H1 (cell line): ENCODE measurements at regions not wholly inside any gene's neighbourhood (a gene's known extent, or its start where the extent isn't known, plus 50 kb on each side); places are given as distances from the start of the nearest gene placed in this dataset.

ENCODE experiments used
- CTCF ChIA-PET: fragments of 300-600 bp; sonication (Branson Sonifier 250); formaldehyde crosslinking; loops from one replicate; lab custom pipeline; 2021; ENCODE audit not compliant: partially characterized antibody; lab: Charles Lee
- POLR2A ChIA-PET: fragments of 300-600 bp; sonication (Branson Sonifier 250); formaldehyde crosslinking; loops from one replicate; lab custom pipeline; 2021; ENCODE audit warnings: inconsistent platforms; ENCODE audit not compliant: partially characterized antibody; lab: Charles Lee
- DNase-seq, 2 experiments: peaks; one replicate each; pipeline versions ENCODE4 v3.0.0 to v3.0.0-alpha.2; 2010 to 2022; ENCODE audit warnings: low spot score in 2 of 2, low read depth in 1 of 2, mixed read lengths in 1 of 2
- FAIRE-seq: peaks from 2 replicates; lab custom pipeline; 2011; peaks lifted over from hg19 to GRCh38; lab: Jason Lieb, UNC
- H2AFZ ChIP-seq: 2 replicates; pipeline ENCODE4 v1.8.1; 2012; ENCODE audit warnings: low read length, inconsistent platforms
- H2AK5ac ChIP-seq: 2 replicates; pipeline ENCODE4 v1.6.1; 2013; ENCODE audit warnings: low read depth, low read length
- H2BK120ac ChIP-seq: replicated peaks from 2 replicates; pipeline ENCODE3; 2013; ENCODE audit warnings: low read depth, low read length, inconsistent platforms
- H2BK12ac ChIP-seq: 2 replicates; pipeline ENCODE4 v1.6.1; 2013; ENCODE audit warnings: low read depth, low read length
- H2BK15ac ChIP-seq: 2 replicates; pipeline ENCODE4 v1.6.1; 2013; ENCODE audit warnings: low read length
- H2BK20ac ChIP-seq: 2 replicates; pipeline ENCODE4 v1.6.1; 2013; ENCODE audit warnings: low read length
- H2BK5ac ChIP-seq: 2 replicates; pipeline ENCODE4 v1.6.1; 2013; ENCODE audit warnings: low read depth, low read length
- H3K14ac ChIP-seq: 2 replicates; pipeline ENCODE4 v1.6.1; 2013; ENCODE audit warnings: inconsistent platforms; ENCODE audit not compliant: insufficient read length
- H3K18ac ChIP-seq: 2 replicates; pipeline ENCODE4 v1.6.1; 2013; ENCODE audit warnings: low read length; ENCODE audit errors: extremely low read depth
- H3K23ac ChIP-seq: 2 replicates; pipeline ENCODE4 v1.6.1; 2013; ENCODE audit warnings: inconsistent platforms; ENCODE audit not compliant: insufficient read length
- H3K23me2 ChIP-seq: 2 replicates; pipeline ENCODE4 v1.6.1; 2013; ENCODE audit warnings: low read depth, low read length
- H3K27ac ChIP-seq: 2 replicates; pipeline ENCODE4 v1.6.1; 2011; ENCODE audit warnings: low read depth, low read length, inconsistent platforms
- H3K27me3 ChIP-seq, 4 experiments: replicated peaks in 1 of 4; 1 replicate in 1 of 4; 2 replicates in 3 of 4; pipeline versions ENCODE4 v1.6.1 to v1.8.1; 2011 to 2013; ENCODE audit warnings: low read length in 3 of 4, mild to moderate bottlenecking in 3 of 4, inconsistent platforms in 2 of 4, mixed read lengths in 2 of 4, moderate library complexity in 1 of 4; ENCODE audit not compliant: control insufficient read depth in 3 of 4, insufficient read depth in 3 of 4; ENCODE audit errors: extremely low read depth in 1 of 4
- H3K36me3 ChIP-seq, 4 experiments: 2 replicates each; pipeline versions ENCODE4 v1.6.1 to v1.8.1; 2011 to 2013; ENCODE audit warnings: mild to moderate bottlenecking in 4 of 4, low read length in 3 of 4, moderate library complexity in 2 of 4, control low read depth in 1 of 4, inconsistent platforms in 1 of 4; ENCODE audit not compliant: insufficient read depth in 4 of 4, control insufficient read depth in 2 of 4
- H3K4ac ChIP-seq: replicated peaks from 2 replicates; pipeline ENCODE3; 2013; ENCODE audit warnings: low read length, low read depth, mixed read lengths, inconsistent platforms; ENCODE audit not compliant: insufficient read length
- H3K4me1 ChIP-seq, 4 experiments: replicated peaks in 1 of 4; 1 replicate in 1 of 4; 2 replicates in 3 of 4; pipeline versions ENCODE4 v1.6.1 to v1.8.1; 2011 to 2013; ENCODE audit warnings: low read length in 3 of 4, inconsistent platforms in 2 of 4, mixed read lengths in 1 of 4; ENCODE audit not compliant: insufficient read depth in 4 of 4, control insufficient read depth in 3 of 4
- H3K4me2 ChIP-seq, 2 experiments: 2 replicates each; pipeline versions ENCODE4 v1.6.1 to v1.8.1; 2011 to 2013; ENCODE audit warnings: low read depth in 2 of 2, low read length in 2 of 2, control low read depth in 1 of 2, inconsistent platforms in 1 of 2, mild to moderate bottlenecking in 1 of 2; ENCODE audit not compliant: insufficient read depth in 1 of 2
- H3K4me3 ChIP-seq, 4 experiments: fragments of 200-600, 300-600 bp in 1 of 4; sonication (generic), shearing (Covaris generic), sonication (Bioruptor Twin) in 1 of 4; 2 replicates each; pipeline versions ENCODE4 v1.5.1 to v1.8.1; 2011 to 2016; ENCODE audit warnings: low read length in 4 of 4, low read depth in 3 of 4, control low read depth in 2 of 4, inconsistent platforms in 2 of 4, mild to moderate bottlenecking in 2 of 4, mixed read lengths in 1 of 4, moderate library complexity in 1 of 4; ENCODE audit not compliant: insufficient read depth in 2 of 4; ENCODE audit errors: extremely low read depth in 1 of 4
- H3K56ac ChIP-seq: replicated peaks from 2 replicates; pipeline ENCODE3; 2013; ENCODE audit warnings: low read depth, mild to moderate bottlenecking, mixed read lengths, low read length, inconsistent platforms; ENCODE audit not compliant: insufficient read length
- H3K79me1 ChIP-seq: 2 replicates; pipeline ENCODE4 v1.6.1; 2013; ENCODE audit warnings: low read depth, low read length, control low read depth
- H3K79me2 ChIP-seq, 2 experiments: 2 replicates each; pipeline versions ENCODE4 v1.6.1 to v1.8.1; 2012 to 2013; ENCODE audit warnings: low read length in 2 of 2, mild to moderate bottlenecking in 2 of 2, inconsistent platforms in 1 of 2; ENCODE audit not compliant: insufficient read depth in 2 of 2, control insufficient read depth in 1 of 2
- H3K9ac ChIP-seq, 4 experiments: replicated peaks in 1 of 4; 1 replicate in 1 of 4; 2 replicates in 3 of 4; pipeline versions ENCODE4 v1.6.1 to v1.8.1; 2011 to 2013; ENCODE audit warnings: low read depth in 3 of 4, low read length in 3 of 4, control low read depth in 2 of 4, mild to moderate bottlenecking in 2 of 4, moderate library complexity in 2 of 4, inconsistent platforms in 1 of 4; ENCODE audit errors: extremely low read depth in 1 of 4
- H3K9me3 ChIP-seq, 2 experiments: 2 replicates each; pipeline versions ENCODE4 v1.6.1 to v1.8.1; 2012 to 2013; ENCODE audit warnings: mild to moderate bottlenecking in 2 of 2, moderate library complexity in 2 of 2, control low read depth in 1 of 2, inconsistent platforms in 1 of 2, low read depth in 1 of 2, low read length in 1 of 2, mixed read lengths in 1 of 2; ENCODE audit not compliant: insufficient read depth in 2 of 2
- H4K20me1 ChIP-seq, 2 experiments: replicated peaks in 1 of 2; 2 replicates each; pipeline versions ENCODE3 to v1.8.1; 2011 to 2013; ENCODE audit warnings: inconsistent platforms in 2 of 2, low read length in 2 of 2, mild to moderate bottlenecking in 1 of 2; ENCODE audit not compliant: insufficient read depth in 2 of 2, control insufficient read depth in 1 of 2
- H4K5ac ChIP-seq: 2 replicates; pipeline ENCODE4 v1.6.1; 2013; ENCODE audit warnings: low read length, low read depth, mixed read lengths, inconsistent platforms; ENCODE audit not compliant: insufficient read length
- H4K8ac ChIP-seq: 2 replicates; pipeline ENCODE4 v1.8.0; 2013; ENCODE audit warnings: mild to moderate bottlenecking, moderate library complexity, low read length, inconsistent platforms; ENCODE audit not compliant: insufficient read depth; ENCODE audit errors: extremely low read depth
- H4K91ac ChIP-seq: replicated peaks from 2 replicates; pipeline ENCODE3; 2013; ENCODE audit warnings: low read length, mixed read lengths, inconsistent platforms; ENCODE audit not compliant: insufficient read length
- CBX5 ChIP-seq: fragments of 300-800, 300-1000 bp; sonication (generic); IDR thresholded peaks from 2 replicates; pipeline ENCODE4 v1.7.1; 2016; ENCODE audit warnings: antibody characterized with exemption, low read length, low read depth
- HDAC2 ChIP-seq, 2 experiments: fragments of 300-600 bp in 1 of 2; sonication (generic) in 1 of 2; IDR thresholded peaks; 2 replicates each; pipeline ENCODE4 v1.6.1; 2011 to 2012; ENCODE audit warnings: low read depth in 2 of 2, low read length in 2 of 2, mild to moderate bottlenecking in 2 of 2, moderate library complexity in 2 of 2, borderline replicate concordance in 1 of 2, inconsistent platforms in 1 of 2
- HDAC6 ChIP-seq: IDR thresholded peaks from one replicate; pipeline ENCODE4 v1.7.1; 2012; ENCODE audit warnings: low read depth, mild to moderate bottlenecking, inconsistent platforms, low read length, moderate library complexity
- KDM4A ChIP-seq: IDR thresholded peaks from one replicate; pipeline ENCODE4 v1.7.1; 2012; ENCODE audit warnings: low read depth, mild to moderate bottlenecking, moderate library complexity, low read length, inconsistent platforms; ENCODE audit not compliant: severe bottlenecking
- MAFK ChIP-seq: IDR thresholded peaks from 2 replicates; pipeline ENCODE4 v1.6.1; 2012; ENCODE audit warnings: low read depth, mild to moderate bottlenecking, improper control_type of control experiment, low read length
- POLR2A ChIP-seq, 2 experiments: IDR thresholded peaks; 1 replicate in 1 of 2; 2 replicates in 1 of 2; pipeline ENCODE4 v1.6.1; 2011; ENCODE audit warnings: low read depth in 2 of 2, low read length in 2 of 2, mild to moderate bottlenecking in 2 of 2; ENCODE audit errors: control extremely low read depth in 1 of 2
- SP1 ChIP-seq: IDR thresholded peaks from 2 replicates; pipeline ENCODE4 v1.6.1; 2011; ENCODE audit warnings: low read depth, low read length
- TEAD4 ChIP-seq: IDR thresholded peaks from 2 replicates; pipeline ENCODE4 v1.6.1; 2012; ENCODE audit warnings: low read depth, low read length, inconsistent platforms, mixed read lengths
- WGBS, 2 experiments: shearing (Covaris generic) in 1 of 2; methylation state at CpG; one replicate each; pipeline versions ENCODE4 v1.1.6 to v1.1.7; 2013 to 2015; ENCODE audit warnings: low lambda C conversion rate in 2 of 2, mixed read lengths in 2 of 2, inconsistent platforms in 1 of 2, low coverage in 1 of 2, missing lambda C conversion rate in 1 of 2; ENCODE audit not compliant: insufficient replicate concordance in 2 of 2, insufficient coverage in 1 of 2, insufficient read length in 1 of 2; ENCODE audit errors: extremely low coverage in 1 of 2, missing lambda C conversion rate in 1 of 2; 5-methylcytosine and 5-hydroxymethylcytosine counted together
- TF ChIP-seq, protein P1 (sequence below): IDR thresholded peaks from 2 replicates; pipeline ENCODE4 v1.6.1; 2012; ENCODE audit warnings: low read length, inconsistent platforms

DNA sequence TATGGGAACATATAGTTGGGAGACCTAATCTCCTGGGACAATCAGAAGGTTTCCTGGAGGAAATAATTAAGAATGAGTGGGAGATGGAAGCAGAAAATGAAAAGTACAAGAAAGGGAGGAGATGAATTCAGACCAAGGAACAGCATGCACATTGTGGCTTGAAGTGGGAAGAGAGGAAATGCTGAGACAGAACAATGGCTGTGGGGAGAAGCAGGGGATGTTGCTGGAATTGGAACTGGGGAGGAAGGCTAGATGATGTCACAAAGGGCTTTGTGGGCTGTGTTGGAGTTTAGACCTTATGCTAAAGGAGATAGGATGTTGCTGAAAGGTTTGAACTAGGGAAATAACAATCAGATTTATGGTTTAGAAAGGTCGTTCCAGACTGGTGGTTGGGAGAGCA, 119.5 kb upstream of the DIPK2B start:
- Histone ChIP-seq H3K23ac (no peak overlapping the region), H3K79me2 (no peaks in the 10 kb centered on the region)

More for the DNA sequence above, 119.5 kb upstream of the DIPK2B start:
- Histone ChIP-seq H3K4me2 (no peak overlapping the region), H3K27me3 (no peaks in the 10 kb centered on the region), H4K91ac (no peak overlapping the region), H2BK5ac (no peak overlapping the region), H3K4ac (no peak overlapping the region), H3K18ac (no peak overlapping the region), H3K9ac (no peak overlapping the region), H3K79me1 (no peaks in the 10 kb centered on the region), H2BK20ac (no peak overlapping the region), H2BK12ac (no peak overlapping the region), H3K9me3 (no peaks in the 10 kb centered on the region), H3K14ac (no peak overlapping the region), H3K23me2 (no peaks in the 10 kb centered on the region), H3K4me3 (no peak overlapping the region), H3K4me1 (peaks cover 0 to 2% (median 0%) of the 10 kb centered on the region in 4 experiments; a peak in 2 of 7 replicates), H3K56ac (no peak overlapping the region)
- WGBS, 2 experiments = 75% methylated on average over 1 of the region's 1 CpG; no CpG with 5 or more reads in 1 of the 2 experiments
- FAIRE-seq (no peak), DNase-seq (no peak)
- CTCF ChIA-PET = no interaction called here
- TF ChIP-seq POLR2A (IDR thresholded peaks at IDR 0.05; ENCODE audit: control extremely low read depth in 1 of 2, low read depth in 2 of 2, low read length in 2 of 2) (no peak), KDM4A (no peak), HDAC2 (IDR thresholded peaks at IDR 0.05; ENCODE audit: borderline replicate concordance in 1 of 2, low read depth in 2 of 2, low read length in 2 of 2) (no peak), SP1 (no peak), TEAD4 (no peak), HDAC6 (no peak), MAFK (no peak), CBX5 (no peak)
- TF ChIP-seq, protein P1, sequence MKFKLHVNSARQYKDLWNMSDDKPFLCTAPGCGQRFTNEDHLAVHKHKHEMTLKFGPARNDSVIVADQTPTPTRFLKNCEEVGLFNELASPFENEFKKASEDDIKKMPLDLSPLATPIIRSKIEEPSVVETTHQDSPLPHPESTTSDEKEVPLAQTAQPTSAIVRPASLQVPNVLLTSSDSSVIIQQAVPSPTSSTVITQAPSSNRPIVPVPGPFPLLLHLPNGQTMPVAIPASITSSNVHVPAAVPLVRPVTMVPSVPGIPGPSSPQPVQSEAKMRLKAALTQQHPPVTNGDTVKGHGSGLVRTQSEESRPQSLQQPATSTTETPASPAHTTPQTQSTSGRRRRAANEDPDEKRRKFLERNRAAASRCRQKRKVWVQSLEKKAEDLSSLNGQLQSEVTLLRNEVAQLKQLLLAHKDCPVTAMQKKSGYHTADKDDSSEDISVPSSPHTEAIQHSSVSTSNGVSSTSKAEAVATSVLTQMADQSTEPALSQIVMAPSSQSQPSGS = no peak
- TF ChIP-seq, all 59 proteins: peak for 0
- Histone ChIP-seq H4K8ac (no peak overlapping the region), H2AFZ (no peak overlapping the region), H4K20me1 (no peaks in the 10 kb centered on the region), H3K36me3 (no peaks in the 10 kb centered on the region), H2AK5ac (no peak overlapping the region), H2BK15ac (no peak overlapping the region), H3K27ac (no peak overlapping the region), H4K5ac (no peak overlapping the region), H2BK120ac (no peak overlapping the region)
- POLR2A ChIA-PET = no interaction called here
